GM18499 (cell line): ENCODE measurements at regions not wholly inside any gene's neighbourhood (a gene's known extent, or its start where the extent isn't known, plus 50 kb on each side); places are given as distances from the start of the nearest gene placed in this dataset.
"Not testable (repeated sequence)": the region's sequence is repeated elsewhere in the genome, so short reads cannot be mapped to it uniquely, and the experiment has no call there.

Experiments
- ATAC-seq: cut with Tn5 transposase; IDR thresholded peaks from one replicate; pipeline ENCODE4 v1.9.1; 2021; ENCODE audit warnings: moderate number of reproducible peaks; ENCODE audit not compliant: insufficient read depth, unreplicated experiment

- ATAC-seq: no peak
Measured at GRCh38 chr9:10806868-10807267, 194.1 kb upstream of the PTPRD start.

DNA sequence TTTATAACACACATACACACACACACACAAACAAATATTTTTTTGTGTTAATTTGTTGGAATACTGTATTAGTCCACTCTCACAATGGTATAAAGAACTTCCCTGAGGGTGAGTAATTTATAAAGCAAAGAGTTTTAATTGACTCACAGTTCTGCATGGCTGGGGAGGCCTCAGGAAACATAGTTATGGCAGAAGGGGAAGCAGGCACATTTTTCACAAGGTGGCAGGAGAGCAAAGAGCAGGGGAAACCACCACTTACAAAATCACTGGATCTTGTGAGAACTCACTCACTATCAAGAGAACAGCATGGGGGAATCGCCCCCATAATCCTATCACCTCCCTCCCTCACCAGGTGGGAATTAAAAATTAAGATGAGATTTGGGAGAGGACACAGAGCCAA, 205.4 kb upstream of the PTPRD start:
- no peak for ATAC-seq

- ATAC-seq: no peak
Measured at GRCh38 chr9:10835791-10836463, 223.1 kb upstream of the PTPRD start.

DNA sequence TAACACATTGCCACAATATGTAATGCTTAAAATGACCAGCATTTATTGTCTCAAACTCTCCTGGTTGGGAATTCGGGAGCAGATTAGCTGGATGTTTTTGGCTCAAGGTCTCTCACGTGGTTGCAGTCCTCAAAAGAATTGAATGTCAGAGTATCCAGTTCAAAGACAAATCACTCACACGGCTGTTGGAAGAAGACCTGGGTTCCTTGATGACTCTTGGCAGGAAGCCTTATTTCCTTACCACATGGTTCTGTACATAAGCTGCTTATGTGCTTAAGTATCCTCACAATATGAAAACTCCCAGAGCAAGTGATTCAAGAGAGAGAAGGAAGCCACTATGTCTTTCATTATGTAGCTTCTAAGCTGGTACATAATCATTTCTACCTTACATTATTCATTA, 230.3 kb upstream of the PTPRD start:
- ATAC-seq: no peak

- no peak for ATAC-seq
Measured at GRCh38 chr9:10855847-10856246, 243.0 kb upstream of the PTPRD start.

GRCh38 chr9:10858817-10859216, 246.0 kb upstream of the PTPRD start:
- no peak for ATAC-seq

DNA sequence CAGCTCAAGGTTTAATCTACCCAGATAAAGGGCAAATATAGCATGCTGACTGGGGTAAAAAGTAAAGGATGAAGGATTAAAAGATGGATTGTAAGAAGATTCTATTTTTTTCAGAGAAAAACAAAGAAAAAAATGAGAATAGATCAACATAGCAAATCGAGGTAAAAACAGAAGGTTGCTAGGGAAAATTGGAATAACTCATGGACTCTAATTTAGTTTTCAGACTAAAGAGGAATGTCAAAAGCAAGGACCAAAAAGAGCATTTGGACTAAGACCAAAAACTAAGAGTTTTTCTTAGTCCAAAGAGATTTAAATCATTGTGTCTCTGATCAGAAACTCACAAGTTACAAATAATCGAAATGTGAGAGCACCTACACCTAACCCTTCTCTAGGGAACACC, 250.7 kb upstream of the PTPRD start:
- ATAC-seq: no peak

DNA sequence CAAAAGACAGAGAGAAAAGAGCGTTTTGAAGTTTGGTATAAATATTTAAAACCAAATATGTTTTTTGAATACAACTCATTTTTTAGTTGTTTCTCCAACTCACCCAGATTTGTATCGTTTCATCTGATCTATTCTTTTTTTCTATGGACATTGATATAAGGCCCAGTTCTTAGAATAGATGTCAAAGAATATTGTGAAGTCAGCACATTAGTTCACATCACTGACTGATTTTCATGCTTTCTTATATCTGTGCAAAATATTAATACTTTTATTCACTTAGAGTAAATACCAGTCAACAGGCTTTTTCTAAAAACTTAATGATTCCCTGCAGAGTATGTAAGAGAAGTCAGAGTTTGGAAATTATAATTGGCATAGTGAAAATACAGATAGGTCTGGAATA, 254.4 kb upstream of the PTPRD start:
- ATAC-seq: no peak

GRCh38 chr9:10869687-10870086, 256.9 kb upstream of the PTPRD start:
- no peak for ATAC-seq

GRCh38 chr9:10873999-10874398, 261.2 kb upstream of the PTPRD start:
- ATAC-seq: no peak

DNA sequence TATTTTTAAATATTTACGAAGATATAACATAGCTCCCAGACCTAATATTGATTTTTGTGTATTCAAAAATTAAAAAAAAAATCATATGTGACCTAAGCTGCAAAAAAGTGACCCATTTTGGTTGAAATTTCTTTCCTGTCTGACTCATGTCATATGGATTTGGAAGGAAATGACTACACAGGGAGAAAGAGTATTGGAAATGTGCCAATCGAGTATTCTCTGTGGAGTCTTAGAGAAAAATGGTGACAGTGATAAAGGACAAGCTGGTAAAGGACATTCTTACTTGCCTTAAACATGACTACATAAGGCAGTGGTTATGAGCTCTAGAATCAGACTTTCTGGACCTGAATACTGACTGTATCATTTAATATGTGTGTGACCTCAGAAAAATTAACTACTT, 262.9 kb upstream of the PTPRD start:
- ATAC-seq: no peak

DNA sequence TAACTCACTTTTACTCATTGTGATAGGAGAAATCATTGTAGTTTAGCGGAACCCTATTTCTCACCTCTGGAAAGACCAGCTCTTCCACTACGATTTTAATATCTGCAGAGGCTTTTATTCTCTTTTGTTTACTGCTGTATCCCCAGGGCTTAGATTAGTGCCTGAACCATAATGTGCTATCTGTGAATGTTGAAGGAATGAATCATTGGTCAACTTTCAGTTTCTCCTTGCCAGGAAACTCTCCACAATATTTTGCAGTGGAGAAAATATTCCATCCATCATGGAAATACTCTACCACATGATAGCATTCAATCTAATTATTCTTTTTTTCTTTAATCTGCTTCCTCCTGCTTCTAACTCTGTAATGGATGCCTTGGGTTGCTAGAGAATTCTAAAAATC, 263.5 kb upstream of the PTPRD start:
- ATAC-seq: no peak

DNA sequence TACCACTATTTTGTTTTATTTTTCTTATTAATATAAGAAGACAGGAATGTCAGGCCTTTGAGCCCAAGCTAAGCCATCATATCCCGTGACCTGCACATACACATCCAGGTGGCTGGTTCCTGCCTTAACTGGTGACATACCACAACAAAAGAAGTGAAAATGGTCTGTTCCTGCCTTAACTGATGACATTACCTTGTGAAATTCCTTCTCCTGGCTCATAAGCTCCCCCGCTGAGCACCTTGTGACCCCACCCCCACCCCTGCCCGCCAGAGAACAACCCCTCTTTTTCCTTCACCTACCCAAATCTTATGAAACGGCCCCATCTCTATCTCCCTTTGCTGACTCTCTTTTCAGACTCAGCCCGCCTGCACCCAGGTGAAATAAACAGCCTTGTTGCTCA, 277.5 kb upstream of the PTPRD start:
- ATAC-seq: not testable (repeated sequence)

GRCh38 chr9:10899509-10899908, 286.7 kb upstream of the PTPRD start:
- no peak for ATAC-seq

DNA sequence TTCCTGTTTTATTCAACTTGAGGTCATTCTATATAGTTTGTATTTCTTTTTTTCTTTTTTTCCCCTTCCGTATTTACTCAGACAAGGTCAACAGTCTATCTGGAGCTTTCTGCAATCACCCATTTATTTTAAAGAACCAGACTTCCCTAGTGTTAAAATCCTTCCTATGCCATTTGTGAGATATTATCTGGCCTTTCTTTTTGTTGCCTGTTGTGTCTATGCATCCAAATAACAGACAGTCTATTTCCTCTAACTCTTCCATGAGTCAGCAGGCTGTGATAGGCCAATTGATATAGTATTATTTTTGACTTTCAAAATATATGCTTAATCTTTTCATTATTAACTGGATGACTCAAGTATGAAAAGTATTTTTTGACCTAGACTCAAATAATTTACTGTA, 291.2 kb upstream of the PTPRD start:
- ATAC-seq: no peak

- ATAC-seq: no peak
Measured at GRCh38 chr9:10910779-10911178, 298.0 kb upstream of the PTPRD start.

- ATAC-seq: no peak
Measured at GRCh38 chr9:10911373-10911772, 298.6 kb upstream of the PTPRD start.

GRCh38 chr9:10917001-10917400, 304.2 kb upstream of the PTPRD start:
- no peak for ATAC-seq

- ATAC-seq: no peak
Measured at GRCh38 chr9:10921671-10922070, 308.9 kb upstream of the PTPRD start.

DNA sequence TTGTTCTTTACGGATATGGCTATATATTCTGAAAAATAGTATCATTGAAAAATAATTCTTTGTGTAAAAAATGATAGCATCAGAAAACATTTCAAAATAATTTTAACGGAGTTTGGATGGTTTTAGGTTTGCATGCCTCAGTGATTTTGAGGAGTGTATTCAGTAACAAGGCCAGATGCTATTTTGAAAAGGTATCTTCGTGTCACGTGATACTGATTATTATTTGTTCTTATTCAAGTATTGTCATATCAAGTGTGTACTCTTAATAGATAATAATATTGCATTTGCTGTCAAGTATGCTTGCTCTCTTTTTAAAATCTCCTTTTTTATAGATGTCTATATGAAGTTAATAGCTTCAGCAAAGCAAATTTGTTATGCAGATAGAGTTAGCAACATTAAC, 313.1 kb upstream of the PTPRD start:
- no peak for ATAC-seq

DNA sequence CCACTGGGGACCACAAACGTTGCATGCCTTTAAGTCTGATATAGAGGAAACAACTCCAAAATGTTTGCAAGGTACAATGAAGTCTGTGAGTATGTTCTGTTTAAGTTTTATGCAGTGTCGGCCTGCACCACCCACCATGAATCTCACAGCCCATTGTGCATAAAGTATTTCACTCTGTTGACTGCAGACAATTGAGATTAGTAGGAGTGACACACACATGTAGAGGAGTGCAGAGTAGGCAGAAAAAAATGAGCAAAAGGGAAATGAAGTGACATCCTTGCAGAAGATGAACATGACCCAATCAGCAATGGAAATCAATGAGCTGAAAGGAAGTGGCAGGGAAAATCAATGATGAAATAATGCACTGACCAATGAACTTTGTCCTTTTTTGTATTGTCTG, 315.6 kb upstream of the PTPRD start:
- ATAC-seq: no peak

- no peak for ATAC-seq
Measured at GRCh38 chr9:10930081-10930480, 317.3 kb upstream of the PTPRD start.
